HFF-Myc (cell line): ENCODE measurements at regions not wholly inside any gene's neighbourhood (a gene's known extent, or its start where the extent isn't known, plus 50 kb on each side); places are given as distances from the start of the nearest gene placed in this dataset.

Experiments used
- DNase-seq: peaks from one replicate; pipeline ENCODE4 v3.0.0-alpha.2; 2011; ENCODE audit warnings: low read depth; ENCODE audit errors: extremely low read depth
- H3K4me3 ChIP-seq: replicated peaks from 2 replicates; pipeline ENCODE4 v1.5.1; 2011; ENCODE audit warnings: low read depth, mild to moderate bottlenecking, control low read depth, low read length
- TF ChIP-seq, protein P1 (sequence below): IDR thresholded peaks from 2 replicates; pipeline ENCODE4 v1.5.1; 2012; ENCODE audit warnings: mild to moderate bottlenecking, low read depth, low read length, control low read depth; ENCODE audit errors: missing control alignments

DNA sequence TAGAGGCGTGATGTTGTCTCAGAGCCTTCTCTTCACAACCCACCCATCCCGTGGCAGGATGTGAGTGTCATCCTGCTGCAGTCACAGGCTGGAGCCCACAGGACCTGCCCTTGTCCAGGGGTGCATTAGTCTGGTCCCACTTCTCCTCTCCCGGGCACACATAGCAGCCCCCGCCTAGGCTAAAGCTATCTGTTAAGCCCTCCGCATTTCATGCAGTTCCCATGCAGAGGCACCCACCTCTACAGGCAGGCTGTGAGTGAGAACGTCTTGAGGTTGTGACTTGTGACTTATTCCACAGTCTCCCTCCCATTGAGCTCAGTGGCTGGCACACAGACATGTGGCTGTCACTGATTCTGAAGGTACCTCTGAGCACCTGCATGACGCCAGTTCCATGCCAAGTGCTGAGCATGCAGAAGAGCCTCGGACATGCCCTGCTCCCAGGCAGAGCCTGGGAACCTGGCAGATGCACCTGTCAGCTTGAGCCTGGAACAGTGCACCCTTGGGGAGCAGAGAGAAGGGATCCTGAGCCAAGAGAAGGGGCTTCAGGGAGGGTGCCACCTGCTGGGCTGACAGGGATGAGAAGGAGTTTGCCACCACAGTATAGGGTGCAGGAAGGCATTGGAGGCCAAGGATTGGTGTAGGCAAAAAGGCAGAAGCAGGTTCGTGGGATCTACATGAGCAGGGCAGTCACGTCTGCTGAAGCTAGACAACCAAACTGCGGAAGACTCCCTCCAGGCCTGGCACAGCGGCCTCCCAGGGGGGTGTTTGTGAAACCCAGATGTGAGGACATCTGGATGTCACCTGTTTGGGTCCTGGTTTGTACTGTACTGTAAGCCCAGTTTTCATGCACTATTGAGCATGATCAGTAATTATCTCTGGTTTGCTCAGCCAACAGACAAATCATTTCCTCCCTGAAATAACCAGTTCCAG is 213.6 kb downstream of the GLI2 start:
- no peak for DNase-seq
- TF ChIP-seq, protein P1, sequence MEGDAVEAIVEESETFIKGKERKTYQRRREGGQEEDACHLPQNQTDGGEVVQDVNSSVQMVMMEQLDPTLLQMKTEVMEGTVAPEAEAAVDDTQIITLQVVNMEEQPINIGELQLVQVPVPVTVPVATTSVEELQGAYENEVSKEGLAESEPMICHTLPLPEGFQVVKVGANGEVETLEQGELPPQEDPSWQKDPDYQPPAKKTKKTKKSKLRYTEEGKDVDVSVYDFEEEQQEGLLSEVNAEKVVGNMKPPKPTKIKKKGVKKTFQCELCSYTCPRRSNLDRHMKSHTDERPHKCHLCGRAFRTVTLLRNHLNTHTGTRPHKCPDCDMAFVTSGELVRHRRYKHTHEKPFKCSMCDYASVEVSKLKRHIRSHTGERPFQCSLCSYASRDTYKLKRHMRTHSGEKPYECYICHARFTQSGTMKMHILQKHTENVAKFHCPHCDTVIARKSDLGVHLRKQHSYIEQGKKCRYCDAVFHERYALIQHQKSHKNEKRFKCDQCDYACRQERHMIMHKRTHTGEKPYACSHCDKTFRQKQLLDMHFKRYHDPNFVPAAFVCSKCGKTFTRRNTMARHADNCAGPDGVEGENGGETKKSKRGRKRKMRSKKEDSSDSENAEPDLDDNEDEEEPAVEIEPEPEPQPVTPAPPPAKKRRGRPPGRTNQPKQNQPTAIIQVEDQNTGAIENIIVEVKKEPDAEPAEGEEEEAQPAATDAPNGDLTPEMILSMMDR, result peak; percentile 25
- no peak overlapping the region for H3K4me3 ChIP-seq

DNA sequence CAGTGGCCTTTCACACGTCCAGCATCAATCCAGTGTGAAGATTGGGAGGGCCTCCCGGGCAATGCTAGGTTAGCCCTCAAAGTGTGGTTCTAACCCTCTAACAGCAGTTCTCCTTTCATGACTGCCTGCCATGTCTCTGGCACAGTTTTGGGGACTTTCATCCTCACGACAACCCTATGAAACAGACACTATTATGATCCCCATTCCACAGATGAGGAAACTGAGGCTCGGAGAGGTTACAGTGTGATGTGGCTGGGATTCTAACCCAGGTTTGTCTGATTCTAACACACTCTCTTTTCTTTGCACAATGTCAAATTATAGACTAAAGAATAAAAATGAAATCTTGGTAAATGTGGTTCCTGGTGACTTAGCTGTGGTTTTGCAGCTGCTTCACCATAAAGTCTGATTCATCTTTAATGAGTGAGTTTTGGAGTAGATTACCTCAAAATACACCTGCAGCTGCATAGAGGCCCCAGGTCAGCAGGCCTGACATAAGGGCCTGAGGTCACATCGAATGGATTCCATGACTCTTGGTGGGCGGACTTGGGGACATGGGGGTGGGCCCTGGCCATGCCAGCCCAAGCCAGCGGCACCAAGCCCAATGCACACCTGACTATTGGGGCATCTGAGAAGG is 214.4 kb downstream of the GLI2 start:
- TF ChIP-seq, protein P1, result no peak
- no peak for DNase-seq

DNA sequence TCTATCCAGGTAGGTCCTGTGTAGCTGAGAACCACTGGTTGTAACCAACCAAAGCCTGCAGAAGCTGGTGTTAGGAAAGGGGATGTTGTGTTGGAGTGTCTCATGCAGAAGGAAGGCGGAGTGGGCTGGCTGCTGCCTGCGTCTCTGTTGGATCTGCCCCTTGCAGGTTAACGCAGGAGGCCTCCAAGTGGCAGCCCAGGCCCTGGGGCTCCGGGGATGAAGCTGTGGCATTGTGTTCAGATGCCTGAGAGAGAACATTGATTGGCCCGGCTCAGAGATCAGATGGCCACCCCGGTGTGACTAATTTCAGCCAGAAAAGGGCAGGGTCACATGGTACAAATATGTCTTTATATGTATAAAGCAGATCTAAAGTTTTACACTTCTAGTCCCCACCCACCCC is 216.0 kb downstream of the GLI2 start:
- no peak for DNase-seq
- H3K4me3 ChIP-seq, result no peak overlapping the region
- TF ChIP-seq, protein P1, result no peak

More for the DNA sequence above, 214.4 kb downstream of the GLI2 start:
- H3K4me3 ChIP-seq, result no peak overlapping the region

DNA sequence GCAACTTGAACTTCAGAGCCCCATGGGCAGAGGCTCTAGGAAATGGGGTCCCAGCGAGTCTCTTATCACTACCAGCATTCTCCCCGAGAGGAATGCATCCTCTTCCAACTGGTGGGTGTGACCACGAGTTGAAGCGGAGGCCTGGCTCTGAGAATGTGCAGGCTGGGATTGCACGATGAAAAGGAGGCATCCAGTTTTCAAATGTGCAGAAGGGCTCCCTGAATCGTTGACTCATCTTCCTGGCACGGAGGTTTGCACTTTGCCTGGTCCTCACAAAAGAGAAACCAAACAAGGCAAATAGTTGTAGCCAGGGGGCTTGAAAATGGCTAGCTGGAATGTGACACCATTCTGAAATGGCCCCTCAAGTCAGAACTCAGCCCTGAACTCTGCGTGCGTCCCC is 216.7 kb downstream of the GLI2 start:
- no peak overlapping the region for H3K4me3 ChIP-seq
- DNase-seq, result peak; percentile 32
- TF ChIP-seq, protein P1, result no peak

DNA sequence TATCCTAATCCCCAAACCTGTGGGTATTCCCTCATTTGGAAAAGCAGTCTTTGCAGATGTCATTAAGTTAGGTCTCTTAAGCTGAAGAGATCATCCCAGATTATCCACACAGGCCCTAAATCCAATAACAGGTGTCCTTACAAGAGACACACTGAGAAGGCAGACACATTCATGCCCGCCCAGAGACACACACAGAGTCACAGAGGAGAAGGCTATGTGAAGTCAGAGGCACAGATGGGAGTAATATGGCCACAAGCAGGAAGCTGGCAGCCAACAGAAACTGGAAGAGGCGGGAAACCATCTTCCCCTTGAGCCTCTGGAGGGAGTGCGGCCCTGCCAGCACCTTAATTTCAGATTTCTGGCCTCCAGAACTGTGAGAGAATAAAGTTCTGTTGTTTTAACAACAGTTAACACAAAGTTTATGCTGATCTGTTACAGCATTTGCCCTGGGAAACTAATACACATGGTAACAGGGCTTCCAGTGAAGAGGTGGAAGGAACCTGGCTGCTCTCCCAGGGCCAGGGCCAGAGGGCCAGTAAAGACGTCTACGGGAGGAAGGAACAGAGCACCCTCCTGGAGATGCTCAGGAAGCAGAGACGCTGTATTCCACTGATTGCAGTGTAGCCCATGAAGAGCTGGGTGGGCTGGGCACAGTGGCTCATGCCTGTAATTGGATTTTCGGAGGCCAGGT is 217.5 kb downstream of the GLI2 start:
- no peak for DNase-seq
- TF ChIP-seq, protein P1, result no peak
- H3K4me3 ChIP-seq, result no peak overlapping the region

DNA sequence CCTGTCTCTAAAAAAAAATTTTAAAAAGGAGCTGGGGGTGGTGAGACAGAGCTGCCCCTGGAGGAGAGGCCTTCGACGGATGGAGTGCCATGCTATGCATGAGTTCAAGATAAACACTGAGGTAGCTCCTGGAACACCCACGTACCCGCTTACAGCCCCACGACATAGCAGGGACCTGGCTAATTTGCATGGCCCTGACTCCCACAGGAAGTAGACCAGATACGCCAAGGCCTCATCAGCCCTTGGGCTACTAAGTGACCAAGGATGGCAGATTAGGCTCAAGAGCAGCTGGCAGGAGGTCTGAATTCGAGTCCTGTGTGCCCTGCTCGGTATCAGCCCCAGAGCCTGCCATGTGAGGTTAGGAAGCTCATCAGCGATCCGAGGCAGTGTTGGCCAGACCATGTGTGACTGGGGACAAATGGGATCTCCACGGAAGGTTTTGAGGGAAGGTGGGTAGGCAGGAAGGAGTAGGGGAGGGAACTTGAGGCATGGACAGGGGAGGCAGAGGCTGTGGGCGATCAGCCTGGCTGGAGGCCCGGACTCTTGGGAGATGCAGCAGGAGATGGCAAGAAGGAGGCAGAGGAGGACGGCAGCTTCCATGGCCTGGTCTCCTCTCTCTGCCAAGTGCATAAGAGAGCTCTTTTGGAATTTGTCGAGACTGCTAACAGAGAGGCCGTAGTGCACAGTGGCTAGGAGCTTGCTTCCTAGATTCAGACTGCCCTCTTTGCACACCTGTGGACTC is 218.3 kb downstream of the GLI2 start:
- no peak overlapping the region for H3K4me3 ChIP-seq
- TF ChIP-seq, protein P1, result no peak
- DNase-seq, result no peak
